ENCODE measurements at regions not wholly inside any gene's neighbourhood (a gene's known extent, or its start where the extent isn't known, plus 50 kb on each side); places are given as distances from the start of the nearest gene placed in this dataset.

GRCh38 chr22:48616656-48617055 is 1211.0 kb downstream of the BRD1 start:
- Histone ChIP-seq H3K4me3 (no peak overlapping the region), H3K9me3 (no peaks in the 10 kb centered on the region), H3K36me3 (no peaks in the 10 kb centered on the region), H3K27ac (no peak overlapping the region), H3K4me1 (no peaks in the 10 kb centered on the region), H3K27me3 (peaks cover 0 to 10% (median 0%) of the 10 kb centered on the region in 9 donors)
- no peak for DNase-seq
- no peak for ATAC-seq
- intact Hi-C loops (cut with DNase I): no loop called here
- WGBS, 4 donors: 84 to 90% (median 89%) methylated on average over 8 to 13 of the region's 13 CpGs
- no peak for TF ChIP-seq POLR2A (IDR thresholded peaks at IDR 0.05)
- TF ChIP-seq, protein P1, sequence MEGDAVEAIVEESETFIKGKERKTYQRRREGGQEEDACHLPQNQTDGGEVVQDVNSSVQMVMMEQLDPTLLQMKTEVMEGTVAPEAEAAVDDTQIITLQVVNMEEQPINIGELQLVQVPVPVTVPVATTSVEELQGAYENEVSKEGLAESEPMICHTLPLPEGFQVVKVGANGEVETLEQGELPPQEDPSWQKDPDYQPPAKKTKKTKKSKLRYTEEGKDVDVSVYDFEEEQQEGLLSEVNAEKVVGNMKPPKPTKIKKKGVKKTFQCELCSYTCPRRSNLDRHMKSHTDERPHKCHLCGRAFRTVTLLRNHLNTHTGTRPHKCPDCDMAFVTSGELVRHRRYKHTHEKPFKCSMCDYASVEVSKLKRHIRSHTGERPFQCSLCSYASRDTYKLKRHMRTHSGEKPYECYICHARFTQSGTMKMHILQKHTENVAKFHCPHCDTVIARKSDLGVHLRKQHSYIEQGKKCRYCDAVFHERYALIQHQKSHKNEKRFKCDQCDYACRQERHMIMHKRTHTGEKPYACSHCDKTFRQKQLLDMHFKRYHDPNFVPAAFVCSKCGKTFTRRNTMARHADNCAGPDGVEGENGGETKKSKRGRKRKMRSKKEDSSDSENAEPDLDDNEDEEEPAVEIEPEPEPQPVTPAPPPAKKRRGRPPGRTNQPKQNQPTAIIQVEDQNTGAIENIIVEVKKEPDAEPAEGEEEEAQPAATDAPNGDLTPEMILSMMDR (IDR thresholded peaks at IDR 0.05): no peak

GRCh38 chr22:48615171-48616008 is 1212.3 kb downstream of the BRD1 start:
- Histone ChIP-seq H3K4me1 (no peaks in the 10 kb centered on the region), H3K36me3 (no peaks in the 10 kb centered on the region), H3K27me3 (peaks cover 0 to 10% (median 0%) of the 10 kb centered on the region in 9 donors), H3K27ac (no peak overlapping the region), H3K9me3 (peaks cover 0 to 4% (median 0%) of the 10 kb centered on the region in 12 donors), H3K4me3 (no peak overlapping the region)
- DNase-seq (no peak), ATAC-seq (no peak)
- WGBS, 4 donors: 75 to 78% (median 76%) methylated on average over 20 to 22 of the region's 22 CpGs
- TF ChIP-seq, protein P1 (IDR thresholded peaks at IDR 0.05): no peak
- no peak for TF ChIP-seq POLR2A (IDR thresholded peaks at IDR 0.05)
- intact Hi-C loops (cut with DNase I): no loop called here

DNA sequence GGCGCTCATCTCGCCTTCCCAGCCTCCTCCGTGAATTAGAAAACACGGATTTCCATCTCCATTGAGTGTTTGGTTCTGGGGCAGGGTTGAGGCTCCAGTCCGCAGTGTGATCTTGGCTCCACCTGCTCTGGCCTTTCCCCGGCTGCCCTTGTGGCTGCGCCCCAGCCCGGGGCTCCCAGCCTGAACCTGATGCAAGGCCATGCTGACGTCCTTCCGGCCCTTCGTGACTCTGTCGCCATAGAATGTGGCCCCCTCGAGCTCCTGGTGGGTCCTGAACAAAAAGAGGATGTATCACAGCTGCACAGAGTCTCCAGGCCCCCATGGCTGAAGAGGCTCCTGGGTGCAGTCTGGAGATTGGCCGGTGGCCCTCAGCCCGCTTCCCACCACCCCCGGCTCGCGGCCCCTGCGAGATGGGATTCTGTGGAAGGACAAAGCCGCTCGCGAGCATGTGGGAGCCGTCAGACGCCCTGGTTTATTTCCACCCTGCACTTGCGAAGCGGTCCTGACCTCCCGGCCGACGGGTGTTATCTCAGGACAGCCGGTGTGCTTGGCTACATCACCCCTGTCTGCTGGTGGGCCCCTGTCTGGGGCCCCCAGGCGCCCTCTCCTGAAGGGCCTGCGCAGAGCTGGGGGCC is 1214.0 kb downstream of the BRD1 start:
- Histone ChIP-seq H3K27ac (no peak overlapping the region), H3K27me3 (peaks cover 0 to 10% (median 0%) of the 10 kb centered on the region in 9 donors), H3K4me3 (no peak overlapping the region), H3K4me1 (no peaks in the 10 kb centered on the region), H3K36me3 (no peaks in the 10 kb centered on the region), H3K9me3 (peaks cover 0 to 4% (median 0%) of the 10 kb centered on the region in 12 donors)
- TF ChIP-seq, protein P1 (IDR thresholded peaks at IDR 0.05): no peak
- TF ChIP-seq POLR2A (IDR thresholded peaks at IDR 0.05): no peak
- intact Hi-C loops (cut with DNase I): no loop called here
- ATAC-seq (no peak), DNase-seq (peak in 1 of 5 donors; percentile 47)
- WGBS, 4 donors: 61 to 66% (median 64%) methylated on average over 24 to 32 of the region's 32 CpGs

Measured in heart left ventricle (tissue), 16 donors.